H1 (cell line): ENCODE measurements at regions not wholly inside any gene's neighbourhood (a gene's known extent, or its start where the extent isn't known, plus 50 kb on each side); places are given as distances from the start of the nearest gene placed in this dataset.

Source experiments
- CTCF ChIA-PET: fragments of 300-600 bp; sonication (Branson Sonifier 250); formaldehyde crosslinking; loops from one replicate; lab custom pipeline; 2021; ENCODE audit not compliant: partially characterized antibody; lab: Charles Lee
- POLR2A ChIA-PET: fragments of 300-600 bp; sonication (Branson Sonifier 250); formaldehyde crosslinking; loops from one replicate; lab custom pipeline; 2021; ENCODE audit warnings: inconsistent platforms; ENCODE audit not compliant: partially characterized antibody; lab: Charles Lee
- DNase-seq, 2 experiments: peaks; one replicate each; pipeline versions ENCODE4 v3.0.0 to v3.0.0-alpha.2; 2010 to 2022; ENCODE audit warnings: low spot score in 2 of 2, low read depth in 1 of 2, mixed read lengths in 1 of 2
- FAIRE-seq: peaks from 2 replicates; lab custom pipeline; 2011; peaks lifted over from hg19 to GRCh38; lab: Jason Lieb, UNC
- H2AFZ ChIP-seq: 2 replicates; pipeline ENCODE4 v1.8.1; 2012; ENCODE audit warnings: low read length, inconsistent platforms
- H2AK5ac ChIP-seq: 2 replicates; pipeline ENCODE4 v1.6.1; 2013; ENCODE audit warnings: low read depth, low read length
- H2BK120ac ChIP-seq: replicated peaks from 2 replicates; pipeline ENCODE3; 2013; ENCODE audit warnings: low read depth, low read length, inconsistent platforms
- H2BK12ac ChIP-seq: 2 replicates; pipeline ENCODE4 v1.6.1; 2013; ENCODE audit warnings: low read depth, low read length
- H2BK15ac ChIP-seq: 2 replicates; pipeline ENCODE4 v1.6.1; 2013; ENCODE audit warnings: low read length
- H2BK20ac ChIP-seq: 2 replicates; pipeline ENCODE4 v1.6.1; 2013; ENCODE audit warnings: low read length
- H2BK5ac ChIP-seq: 2 replicates; pipeline ENCODE4 v1.6.1; 2013; ENCODE audit warnings: low read depth, low read length
- H3K14ac ChIP-seq: 2 replicates; pipeline ENCODE4 v1.6.1; 2013; ENCODE audit warnings: inconsistent platforms; ENCODE audit not compliant: insufficient read length
- H3K18ac ChIP-seq: 2 replicates; pipeline ENCODE4 v1.6.1; 2013; ENCODE audit warnings: low read length; ENCODE audit errors: extremely low read depth
- H3K23ac ChIP-seq: 2 replicates; pipeline ENCODE4 v1.6.1; 2013; ENCODE audit warnings: inconsistent platforms; ENCODE audit not compliant: insufficient read length
- H3K23me2 ChIP-seq: 2 replicates; pipeline ENCODE4 v1.6.1; 2013; ENCODE audit warnings: low read depth, low read length
- H3K27ac ChIP-seq: 2 replicates; pipeline ENCODE4 v1.6.1; 2011; ENCODE audit warnings: low read depth, low read length, inconsistent platforms
- H3K27me3 ChIP-seq, 4 experiments: replicated peaks in 1 of 4; 1 replicate in 1 of 4; 2 replicates in 3 of 4; pipeline versions ENCODE4 v1.6.1 to v1.8.1; 2011 to 2013; ENCODE audit warnings: low read length in 3 of 4, mild to moderate bottlenecking in 3 of 4, inconsistent platforms in 2 of 4, mixed read lengths in 2 of 4, moderate library complexity in 1 of 4; ENCODE audit not compliant: control insufficient read depth in 3 of 4, insufficient read depth in 3 of 4; ENCODE audit errors: extremely low read depth in 1 of 4
- H3K36me3 ChIP-seq, 4 experiments: 2 replicates each; pipeline versions ENCODE4 v1.6.1 to v1.8.1; 2011 to 2013; ENCODE audit warnings: mild to moderate bottlenecking in 4 of 4, low read length in 3 of 4, moderate library complexity in 2 of 4, control low read depth in 1 of 4, inconsistent platforms in 1 of 4; ENCODE audit not compliant: insufficient read depth in 4 of 4, control insufficient read depth in 2 of 4
- H3K4ac ChIP-seq: replicated peaks from 2 replicates; pipeline ENCODE3; 2013; ENCODE audit warnings: low read length, low read depth, mixed read lengths, inconsistent platforms; ENCODE audit not compliant: insufficient read length
- H3K4me1 ChIP-seq, 4 experiments: replicated peaks in 1 of 4; 1 replicate in 1 of 4; 2 replicates in 3 of 4; pipeline versions ENCODE4 v1.6.1 to v1.8.1; 2011 to 2013; ENCODE audit warnings: low read length in 3 of 4, inconsistent platforms in 2 of 4, mixed read lengths in 1 of 4; ENCODE audit not compliant: insufficient read depth in 4 of 4, control insufficient read depth in 3 of 4
- H3K4me2 ChIP-seq, 2 experiments: 2 replicates each; pipeline versions ENCODE4 v1.6.1 to v1.8.1; 2011 to 2013; ENCODE audit warnings: low read depth in 2 of 2, low read length in 2 of 2, control low read depth in 1 of 2, inconsistent platforms in 1 of 2, mild to moderate bottlenecking in 1 of 2; ENCODE audit not compliant: insufficient read depth in 1 of 2
- H3K4me3 ChIP-seq, 4 experiments: fragments of 200-600, 300-600 bp in 1 of 4; sonication (generic), shearing (Covaris generic), sonication (Bioruptor Twin) in 1 of 4; 2 replicates each; pipeline versions ENCODE4 v1.5.1 to v1.8.1; 2011 to 2016; ENCODE audit warnings: low read length in 4 of 4, low read depth in 3 of 4, control low read depth in 2 of 4, inconsistent platforms in 2 of 4, mild to moderate bottlenecking in 2 of 4, mixed read lengths in 1 of 4, moderate library complexity in 1 of 4; ENCODE audit not compliant: insufficient read depth in 2 of 4; ENCODE audit errors: extremely low read depth in 1 of 4
- H3K56ac ChIP-seq: replicated peaks from 2 replicates; pipeline ENCODE3; 2013; ENCODE audit warnings: low read depth, mild to moderate bottlenecking, mixed read lengths, low read length, inconsistent platforms; ENCODE audit not compliant: insufficient read length
- H3K79me1 ChIP-seq: 2 replicates; pipeline ENCODE4 v1.6.1; 2013; ENCODE audit warnings: low read depth, low read length, control low read depth
- H3K79me2 ChIP-seq, 2 experiments: 2 replicates each; pipeline versions ENCODE4 v1.6.1 to v1.8.1; 2012 to 2013; ENCODE audit warnings: low read length in 2 of 2, mild to moderate bottlenecking in 2 of 2, inconsistent platforms in 1 of 2; ENCODE audit not compliant: insufficient read depth in 2 of 2, control insufficient read depth in 1 of 2
- H3K9ac ChIP-seq, 4 experiments: replicated peaks in 1 of 4; 1 replicate in 1 of 4; 2 replicates in 3 of 4; pipeline versions ENCODE4 v1.6.1 to v1.8.1; 2011 to 2013; ENCODE audit warnings: low read depth in 3 of 4, low read length in 3 of 4, control low read depth in 2 of 4, mild to moderate bottlenecking in 2 of 4, moderate library complexity in 2 of 4, inconsistent platforms in 1 of 4; ENCODE audit errors: extremely low read depth in 1 of 4
- H3K9me3 ChIP-seq, 2 experiments: 2 replicates each; pipeline versions ENCODE4 v1.6.1 to v1.8.1; 2012 to 2013; ENCODE audit warnings: mild to moderate bottlenecking in 2 of 2, moderate library complexity in 2 of 2, control low read depth in 1 of 2, inconsistent platforms in 1 of 2, low read depth in 1 of 2, low read length in 1 of 2, mixed read lengths in 1 of 2; ENCODE audit not compliant: insufficient read depth in 2 of 2
- H4K20me1 ChIP-seq, 2 experiments: replicated peaks in 1 of 2; 2 replicates each; pipeline versions ENCODE3 to v1.8.1; 2011 to 2013; ENCODE audit warnings: inconsistent platforms in 2 of 2, low read length in 2 of 2, mild to moderate bottlenecking in 1 of 2; ENCODE audit not compliant: insufficient read depth in 2 of 2, control insufficient read depth in 1 of 2
- H4K5ac ChIP-seq: 2 replicates; pipeline ENCODE4 v1.6.1; 2013; ENCODE audit warnings: low read length, low read depth, mixed read lengths, inconsistent platforms; ENCODE audit not compliant: insufficient read length
- H4K8ac ChIP-seq: 2 replicates; pipeline ENCODE4 v1.8.0; 2013; ENCODE audit warnings: mild to moderate bottlenecking, moderate library complexity, low read length, inconsistent platforms; ENCODE audit not compliant: insufficient read depth; ENCODE audit errors: extremely low read depth
- H4K91ac ChIP-seq: replicated peaks from 2 replicates; pipeline ENCODE3; 2013; ENCODE audit warnings: low read length, mixed read lengths, inconsistent platforms; ENCODE audit not compliant: insufficient read length
- BRCA1 ChIP-seq: IDR thresholded peaks from 2 replicates; pipeline ENCODE4 v1.6.1; 2012; ENCODE audit warnings: low read depth, low read length, improper control_type of control experiment
- CTBP2 ChIP-seq: IDR thresholded peaks from 2 replicates; pipeline ENCODE4 v1.7.0; 2011; ENCODE audit warnings: borderline replicate concordance, mild to moderate bottlenecking, moderate library complexity, mixed read lengths, low read length; ENCODE audit not compliant: insufficient read depth, insufficient read length
- EP300 ChIP-seq, 2 experiments: IDR thresholded peaks; 1 replicate in 1 of 2; 2 replicates in 1 of 2; pipeline ENCODE4 v1.6.1; 2011 to 2012; ENCODE audit warnings: low read depth in 2 of 2, low read length in 2 of 2, mild to moderate bottlenecking in 2 of 2, borderline replicate concordance in 1 of 2, inconsistent platforms in 1 of 2, moderate library complexity in 1 of 2
- GTF2F1 ChIP-seq: IDR thresholded peaks from 2 replicates; pipeline ENCODE4 v1.6.1; 2012; ENCODE audit warnings: low read depth, low read length, improper control_type of control experiment, borderline replicate concordance
- HDAC2 ChIP-seq, 2 experiments: fragments of 300-600 bp in 1 of 2; sonication (generic) in 1 of 2; IDR thresholded peaks; 2 replicates each; pipeline ENCODE4 v1.6.1; 2011 to 2012; ENCODE audit warnings: low read depth in 2 of 2, low read length in 2 of 2, mild to moderate bottlenecking in 2 of 2, moderate library complexity in 2 of 2, borderline replicate concordance in 1 of 2, inconsistent platforms in 1 of 2
- KDM1A ChIP-seq: fragments of 200-600, 300-600 bp; sonication (generic); IDR thresholded peaks from 2 replicates; pipeline ENCODE4 v1.7.1; 2016; ENCODE audit warnings: mild to moderate bottlenecking, low read length, borderline replicate concordance
- RNF2 ChIP-seq: fragments of 200-900, 300-1000 bp; sonication (generic); IDR thresholded peaks from 2 replicates; pipeline ENCODE4 v1.7.1; 2016; ENCODE audit warnings: borderline replicate concordance, low read depth, mild to moderate bottlenecking, antibody characterized with exemption, low read length; ENCODE audit not compliant: poor library complexity, severe bottlenecking; ENCODE audit errors: missing control alignments
- SIX5 ChIP-seq: IDR thresholded peaks from 2 replicates; pipeline ENCODE4 v1.6.1; 2011; ENCODE audit warnings: mild to moderate bottlenecking, low read depth, low read length
- TAF1 ChIP-seq: IDR thresholded peaks from 2 replicates; pipeline ENCODE4 v1.6.1; 2011; ENCODE audit warnings: mild to moderate bottlenecking, low read depth, low read length
- TAF7 ChIP-seq: optimal IDR thresholded peaks from 2 replicates; pipeline ENCODE3; 2011; ENCODE audit warnings: low read depth, mild to moderate bottlenecking, inconsistent platforms, low read length, moderate library complexity, borderline replicate concordance
- WGBS, 2 experiments: shearing (Covaris generic) in 1 of 2; methylation state at CpG; one replicate each; pipeline versions ENCODE4 v1.1.6 to v1.1.7; 2013 to 2015; ENCODE audit warnings: low lambda C conversion rate in 2 of 2, mixed read lengths in 2 of 2, inconsistent platforms in 1 of 2, low coverage in 1 of 2, missing lambda C conversion rate in 1 of 2; ENCODE audit not compliant: insufficient replicate concordance in 2 of 2, insufficient coverage in 1 of 2, insufficient read length in 1 of 2; ENCODE audit errors: extremely low coverage in 1 of 2, missing lambda C conversion rate in 1 of 2; 5-methylcytosine and 5-hydroxymethylcytosine counted together

- TF ChIP-seq CTBP2 (no peak), KDM1A (no peak), TAF7 (no peak), RNF2 (no peak), GTF2F1 (no peak), SIX5 (no peak), EP300 (IDR thresholded peaks at IDR 0.05; ENCODE audit: borderline replicate concordance in 1 of 2, low read depth in 2 of 2, low read length in 2 of 2) (no peak), TAF1 (no peak), BRCA1 (no peak), HDAC2 (IDR thresholded peaks at IDR 0.05; ENCODE audit: borderline replicate concordance in 1 of 2, low read depth in 2 of 2, low read length in 2 of 2) (no peak)
- no peak overlapping the region for H3K14ac ChIP-seq
- H2BK15ac ChIP-seq, result no peak overlapping the region
- no peaks in the 10 kb centered on the region for H3K9me3 ChIP-seq
- H3K4ac ChIP-seq, result no peak overlapping the region
- CTCF ChIA-PET, result interaction anchor here (0.8 to 4.0 kb wide), 6 partner anchors 22 to 294 kb away, joined by 3 to 21 read pairs (median 4); no protein-coding TSS in a partner anchor
- no peak overlapping the region for H2BK5ac ChIP-seq
- H3K4me1 ChIP-seq, result peaks cover 0 to 8% (median 1%) of the 10 kb centered on the region in 4 experiments; a peak in 3 of 7 replicates
- H3K23ac ChIP-seq, result no peak overlapping the region
- POLR2A ChIA-PET, result interaction anchor here (0.6 kb wide), 1 partner anchor 300 kb away, joined by 3 read pairs; no protein-coding TSS in a partner anchor
- no peak overlapping the region for H3K18ac ChIP-seq
- no peak overlapping the region for H4K5ac ChIP-seq
- no peak overlapping the region for H4K91ac ChIP-seq
- H3K36me3 ChIP-seq, result no peaks in the 10 kb centered on the region
- H3K79me1 ChIP-seq, result no peaks in the 10 kb centered on the region
- H4K20me1 ChIP-seq, result no peaks in the 10 kb centered on the region
- peaks cover 13% of the 10 kb centered on the region; the same call in 1 of the 2 replicates for H3K23me2 ChIP-seq
- FAIRE-seq (no peak), DNase-seq (no peak)
- H2BK120ac ChIP-seq, result no peak overlapping the region
- H3K9ac ChIP-seq, result no peak overlapping the region
- no peak overlapping the region for H2BK20ac ChIP-seq
- no peak overlapping the region for H3K56ac ChIP-seq
- H2AK5ac ChIP-seq, result no peak overlapping the region
- H3K27ac ChIP-seq, result no peak overlapping the region
- H3K4me3 ChIP-seq, result no peak overlapping the region
- H2AFZ ChIP-seq, result no peak overlapping the region
- no peak overlapping the region for H2BK12ac ChIP-seq
- WGBS, 2 experiments, result 90% methylated on average over 2 of the region's 2 CpGs; no CpG with 5 or more reads in 1 of the 2 experiments
- H3K79me2 ChIP-seq, result no peaks in the 10 kb centered on the region
- H3K27me3 ChIP-seq, result peaks cover 2 to 10% (median 8%) of the 10 kb centered on the region in 4 experiments
- H3K4me2 ChIP-seq, result no peak overlapping the region
- no peak overlapping the region for H4K8ac ChIP-seq
These were observed 96.2 kb upstream of the SIRPA start for GRCh38 chr20:1798982-1799381.
